Suprapubic skin (tissue), 4 donors: ENCODE measurements at regions not wholly inside any gene's neighbourhood (a gene's known extent, or its start where the extent isn't known, plus 50 kb on each side); places are given as distances from the start of the nearest gene placed in this dataset.

Experiments used
- DNase-seq, 2 donors: peaks; one replicate each; pipeline ENCODE4 v3.0.0-alpha.2; 2019; ENCODE audit warnings: low spot score in 2 of 2
- H3K27ac ChIP-seq: fragments of 200-600 bp; sonication (generic); one replicate; pipeline ENCODE4 v1.5.1; 2019
- H3K27me3 ChIP-seq: fragments of 200-600 bp; sonication (generic); one replicate; pipeline ENCODE4 v1.5.1; 2019
- H3K36me3 ChIP-seq: fragments of 200-600 bp; sonication (generic); one replicate; pipeline ENCODE4 v1.5.1; 2019
- H3K4me1 ChIP-seq: fragments of 200-600 bp; sonication (generic); one replicate; pipeline ENCODE4 v1.5.1; 2019
- H3K4me3 ChIP-seq: fragments of 200-600 bp; sonication (generic); one replicate; pipeline ENCODE4 v1.5.1; 2019; ENCODE audit warnings: mild to moderate bottlenecking
- H3K9me3 ChIP-seq: fragments of 200-600 bp; sonication (generic); one replicate; pipeline ENCODE4 v1.5.1; 2019
- CTCF ChIP-seq, 2 donors: fragments of 200-600 bp in 1 of 2; fragments of 450-650 bp in 1 of 2; sonication (generic) in 1 of 2; IDR thresholded peaks; one replicate each; pipeline ENCODE4 v1.5.1; 2016 to 2019; ENCODE audit warnings: antibody characterized with exemption in 2 of 2, mild to moderate bottlenecking in 1 of 2, moderate library complexity in 1 of 2
- EP300 ChIP-seq: sonication (generic); formaldehyde crosslinking; IDR thresholded peaks from one replicate; pipeline ENCODE4 v1.6.1; 2017; ENCODE audit warnings: antibody characterized with exemption
- POLR2A ChIP-seq, 2 donors: fragments of 450-650 bp; IDR thresholded peaks; one replicate each; pipeline ENCODE4 v1.6.1; 2017; ENCODE audit warnings: antibody characterized with exemption in 2 of 2, mild to moderate bottlenecking in 2 of 2, moderate library complexity in 2 of 2
- POLR2AphosphoS5 ChIP-seq, 3 donors: sonication (generic); formaldehyde crosslinking; IDR thresholded peaks; one replicate each; pipeline ENCODE4 v1.6.1; 2017; ENCODE audit warnings: antibody characterized with exemption in 3 of 3
- WGBS: methylation state at CpG from one replicate; pipeline ENCODE4 v1.1.5; 2018; 5-methylcytosine and 5-hydroxymethylcytosine counted together

- Histone ChIP-seq H3K4me1 (no peaks in the 10 kb centered on the region), H3K9me3 (no peaks in the 10 kb centered on the region), H3K27me3 (no peaks in the 10 kb centered on the region), H3K4me3 (no peak overlapping the region), H3K27ac (no peak overlapping the region), H3K36me3 (no peaks in the 10 kb centered on the region)
- no peak for DNase-seq
- no peak for TF ChIP-seq EP300
- no peak for TF ChIP-seq POLR2A (IDR thresholded peaks at IDR 0.05)
- no peak for TF ChIP-seq POLR2AphosphoS5 (IDR thresholded peaks at IDR 0.05)
- no peak for TF ChIP-seq CTCF (IDR thresholded peaks at IDR 0.05)
- WGBS, result 58% methylated on average over 5 of the region's 5 CpGs
Measured at GRCh38 chrX:15087747-15088146, 182.1 kb downstream of the ASB9 start.

- no peak for DNase-seq
- Histone ChIP-seq H3K4me1 (no peaks in the 10 kb centered on the region), H3K27ac (no peak overlapping the region), H3K9me3 (no peaks in the 10 kb centered on the region), H3K4me3 (no peak overlapping the region), H3K36me3 (no peaks in the 10 kb centered on the region), H3K27me3 (no peaks in the 10 kb centered on the region)
- no peak for TF ChIP-seq POLR2AphosphoS5 (IDR thresholded peaks at IDR 0.05)
- TF ChIP-seq CTCF (IDR thresholded peaks at IDR 0.05), result no peak
- no peak for TF ChIP-seq POLR2A (IDR thresholded peaks at IDR 0.05)
- no peak for TF ChIP-seq EP300
- 58% methylated on average over 7 of the region's 7 CpGs for WGBS
Measured at GRCh38 chrX:15073313-15073712, 196.6 kb downstream of the ASB9 start.

GRCh38 chrX:15072880-15073279 is 197.0 kb downstream of the ASB9 start:
- H3K27ac ChIP-seq, result no peak overlapping the region
- H3K36me3 ChIP-seq, result no peaks in the 10 kb centered on the region
- no peak for DNase-seq
- no peaks in the 10 kb centered on the region for H3K27me3 ChIP-seq
- no peaks in the 10 kb centered on the region for H3K4me1 ChIP-seq
- H3K4me3 ChIP-seq, result no peak overlapping the region
- no peaks in the 10 kb centered on the region for H3K9me3 ChIP-seq
- TF ChIP-seq POLR2A (IDR thresholded peaks at IDR 0.05), result no peak
- TF ChIP-seq POLR2AphosphoS5 (IDR thresholded peaks at IDR 0.05), result no peak
- TF ChIP-seq EP300, result no peak
- TF ChIP-seq CTCF (IDR thresholded peaks at IDR 0.05), result no peak
- 69% methylated on average over 3 of the region's 3 CpGs for WGBS

GRCh38 chrX:15072259-15072658 is 197.6 kb downstream of the ASB9 start:
- no peak overlapping the region for H3K4me3 ChIP-seq
- TF ChIP-seq EP300 (no peak), CTCF (IDR thresholded peaks at IDR 0.05) (no peak), POLR2AphosphoS5 (IDR thresholded peaks at IDR 0.05) (no peak), POLR2A (IDR thresholded peaks at IDR 0.05) (no peak)
- no peaks in the 10 kb centered on the region for H3K27me3 ChIP-seq
- 60% methylated on average over 3 of the region's 3 CpGs for WGBS
- no peak for DNase-seq
- no peaks in the 10 kb centered on the region for H3K36me3 ChIP-seq
- no peaks in the 10 kb centered on the region for H3K9me3 ChIP-seq
- H3K27ac ChIP-seq, result no peak overlapping the region
- no peaks in the 10 kb centered on the region for H3K4me1 ChIP-seq

- 78% methylated on average over 2 of the region's 2 CpGs for WGBS
- Histone ChIP-seq H3K36me3 (no peaks in the 10 kb centered on the region), H3K27me3 (no peaks in the 10 kb centered on the region), H3K4me3 (no peak overlapping the region), H3K27ac (no peak overlapping the region), H3K4me1 (no peaks in the 10 kb centered on the region), H3K9me3 (no peaks in the 10 kb centered on the region)
- DNase-seq, result no peak
- TF ChIP-seq POLR2AphosphoS5 (IDR thresholded peaks at IDR 0.05), result no peak
Measured at GRCh38 chrX:15059474-15059873, 186.3 kb downstream of the MOSPD2 start.

- no peaks in the 10 kb centered on the region for H3K36me3 ChIP-seq
- no peak for TF ChIP-seq POLR2A (IDR thresholded peaks at IDR 0.05)
- TF ChIP-seq EP300, result no peak
- no peak for TF ChIP-seq CTCF (IDR thresholded peaks at IDR 0.05)
- no peak for TF ChIP-seq POLR2AphosphoS5 (IDR thresholded peaks at IDR 0.05)
- no peaks in the 10 kb centered on the region for H3K27me3 ChIP-seq
- H3K9me3 ChIP-seq, result no peaks in the 10 kb centered on the region
- H3K27ac ChIP-seq, result no peak overlapping the region
- no peak for DNase-seq
- no peaks in the 10 kb centered on the region for H3K4me1 ChIP-seq
- WGBS, result 84% methylated on average over 2 of the region's 2 CpGs
- no peak overlapping the region for H3K4me3 ChIP-seq
Measured at GRCh38 chrX:15056044-15056443, 182.8 kb downstream of the MOSPD2 start.
